ENCODE measurements at regions not wholly inside any gene's neighbourhood (a gene's known extent, or its start where the extent isn't known, plus 50 kb on each side); places are given as distances from the start of the nearest gene placed in this dataset.

GRCh38 chr18:4639628-4640310 lies 184.7 kb upstream of the DLGAP1 start:
- DNase-seq (ENCODE audit: low read depth in 2 of 2) = no peak

DNA sequence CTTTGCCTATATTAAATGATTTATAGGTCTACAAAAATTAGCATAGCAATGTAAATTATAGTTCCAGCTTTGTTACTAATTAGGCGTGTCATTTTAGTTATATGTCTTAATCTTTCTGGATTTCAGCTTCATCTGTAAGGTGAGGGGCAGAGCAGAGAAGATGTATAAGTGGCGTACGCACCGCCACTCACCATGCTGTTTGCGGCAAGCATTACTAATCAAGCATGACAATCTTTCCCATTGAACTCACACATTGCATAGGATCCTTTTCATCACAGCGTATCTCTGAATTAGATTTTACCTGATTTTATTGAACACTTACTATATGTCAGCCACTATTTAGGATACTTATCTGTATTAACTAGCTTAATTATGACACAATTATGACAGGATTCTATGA lies 183.6 kb upstream of the DLGAP1 start:
- no peak for DNase-seq (ENCODE audit: low read depth in 2 of 2)

GRCh38 chr18:4637876-4638275 lies 182.8 kb upstream of the DLGAP1 start:
- no peak for DNase-seq (ENCODE audit: low read depth in 2 of 2)

GRCh38 chr18:4636967-4637366 lies 181.9 kb upstream of the DLGAP1 start:
- DNase-seq (ENCODE audit: low read depth in 2 of 2) = no peak

DNA sequence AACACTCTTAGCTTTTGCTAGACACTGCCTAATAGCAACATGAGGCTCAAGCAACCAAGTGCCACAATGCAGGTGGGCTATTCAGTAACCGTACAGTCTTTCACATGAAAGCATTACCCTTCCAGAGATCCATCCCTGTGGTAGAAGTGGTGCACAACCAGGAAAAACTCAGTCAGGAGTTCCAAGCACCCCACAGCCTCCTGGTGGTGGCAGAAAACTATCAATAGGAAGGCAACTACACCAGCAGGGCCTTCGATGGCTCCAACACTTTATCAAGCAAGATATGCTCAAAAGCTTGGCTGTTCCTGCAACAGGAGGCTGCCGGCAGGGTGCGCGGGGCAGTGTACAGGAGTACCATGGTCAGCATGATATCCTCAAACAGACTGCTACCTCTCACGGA lies 176.1 kb upstream of the DLGAP1 start:
- DNase-seq (ENCODE audit: low read depth in 2 of 2) = no peak

GRCh38 chr18:4605212-4605611 lies 150.1 kb upstream of the DLGAP1 start:
- DNase-seq (ENCODE audit: low read depth in 2 of 2) = no peak

DNA sequence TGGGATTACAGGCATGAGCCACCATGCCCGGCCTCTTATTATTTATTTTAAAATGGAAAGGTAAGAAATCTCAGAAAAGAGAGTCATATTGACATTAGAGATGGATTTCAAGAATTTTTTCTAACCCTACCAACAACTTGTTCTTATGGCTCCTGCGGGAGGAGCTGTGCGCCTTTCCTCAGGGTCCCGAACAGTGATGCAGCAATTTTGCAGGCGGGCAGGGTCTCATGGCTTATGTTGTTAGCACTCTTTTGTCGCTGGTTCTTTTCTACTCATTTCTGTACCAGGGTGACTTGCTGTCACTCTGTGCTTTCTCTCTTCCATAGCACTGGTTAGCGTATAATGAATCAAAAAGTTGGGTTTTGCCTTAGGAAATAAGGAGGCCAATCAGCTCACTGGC lies 148.8 kb upstream of the DLGAP1 start:
- DNase-seq (ENCODE audit: low read depth in 2 of 2) = no peak

DNA sequence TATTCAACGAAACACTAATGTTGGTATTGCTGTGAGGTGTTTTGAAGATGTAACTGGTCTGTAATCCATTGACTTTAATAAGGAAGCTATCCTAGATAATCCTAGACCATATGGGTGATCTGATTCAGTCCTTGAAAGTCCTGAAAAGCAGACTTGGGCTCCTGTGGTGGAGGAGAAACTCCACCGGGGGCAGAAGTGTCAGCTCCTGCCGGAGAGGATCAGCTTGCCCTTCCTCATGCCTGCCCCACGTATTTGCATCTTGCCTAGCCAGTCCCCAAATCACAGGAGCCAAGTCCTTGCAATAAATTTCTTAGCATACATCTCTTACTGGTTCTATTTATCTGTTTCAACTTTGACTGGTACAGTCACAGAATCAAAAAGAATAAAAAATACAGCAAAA lies 144.2 kb upstream of the DLGAP1 start:
- no peak for DNase-seq (ENCODE audit: low read depth in 2 of 2)

GRCh38 chr18:4597301-4597700 lies 142.2 kb upstream of the DLGAP1 start:
- DNase-seq (ENCODE audit: low read depth in 2 of 2) = no peak

DNA sequence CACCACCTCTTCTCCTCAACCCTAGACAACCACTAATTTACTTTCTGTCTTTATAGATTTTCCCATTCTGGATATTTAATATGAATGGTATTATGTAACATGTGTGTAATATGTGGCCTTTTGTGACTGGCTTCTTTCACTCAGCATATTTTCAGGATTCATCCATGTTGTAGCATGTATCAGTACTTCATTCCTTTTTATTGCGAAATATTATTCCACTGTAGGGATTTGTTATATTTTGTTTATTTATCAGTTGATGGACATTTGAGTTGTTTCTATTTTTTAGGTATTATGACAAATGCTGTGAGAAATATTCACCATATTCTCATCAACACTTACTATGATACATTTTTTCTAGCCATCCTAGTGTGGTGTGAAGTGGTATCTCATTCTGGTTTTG lies 138.8 kb upstream of the DLGAP1 start:
- DNase-seq (ENCODE audit: low read depth in 2 of 2) = no peak

GRCh38 chr18:4593459-4593858 lies 138.4 kb upstream of the DLGAP1 start:
- no peak for DNase-seq (ENCODE audit: low read depth in 2 of 2)

GRCh38 chr18:4589056-4589800 lies 134.1 kb upstream of the DLGAP1 start:
- no peak for DNase-seq (ENCODE audit: low read depth in 2 of 2)

GRCh38 chr18:4587204-4587603 lies 132.1 kb upstream of the DLGAP1 start:
- no peak for DNase-seq (ENCODE audit: low read depth in 2 of 2)

- no peak for DNase-seq (ENCODE audit: low read depth in 2 of 2)
These were observed 131.6 kb upstream of the DLGAP1 start for GRCh38 chr18:4586731-4587130.

DNA sequence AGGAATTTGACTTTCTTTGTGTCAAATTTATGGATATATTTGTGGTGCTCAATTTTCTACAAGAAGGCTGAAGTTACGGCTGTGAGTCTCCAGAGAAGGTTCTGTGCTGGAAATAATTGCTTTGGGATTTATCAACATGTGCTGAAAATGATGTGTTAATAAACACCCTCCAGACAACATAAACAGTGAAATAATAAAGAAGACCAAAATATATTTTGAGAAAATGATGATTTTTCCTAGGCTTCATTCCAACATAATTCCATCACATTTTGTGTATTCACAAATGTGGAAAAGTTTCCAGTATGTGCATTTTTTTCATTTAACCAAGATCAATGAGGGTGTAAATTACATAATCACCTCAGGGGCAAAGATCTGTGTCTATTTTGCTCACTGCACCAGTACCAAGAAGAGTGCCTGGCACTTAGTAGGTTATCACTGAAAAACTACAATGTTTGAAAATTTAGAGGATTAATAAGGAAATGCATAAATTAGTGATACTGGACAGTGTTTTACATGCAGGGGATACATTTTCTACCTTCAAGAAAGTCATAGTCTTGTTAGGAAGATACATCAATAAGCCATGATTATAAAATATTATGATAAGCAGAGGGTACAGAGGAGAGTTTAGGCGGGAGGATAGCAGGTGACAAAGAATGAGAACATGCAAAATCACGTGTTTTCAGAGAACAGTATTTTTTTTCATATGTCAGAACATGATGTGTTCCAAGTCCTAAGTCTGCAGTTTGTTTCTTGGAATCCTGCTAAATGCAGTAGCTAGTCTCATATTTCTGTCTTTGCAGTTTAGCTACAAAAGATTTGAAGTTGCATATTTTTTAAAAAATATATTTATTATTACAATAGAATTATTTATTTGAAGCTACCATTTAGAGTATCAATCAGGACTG lies 127.6 kb upstream of the DLGAP1 start:
- no peak for DNase-seq (ENCODE audit: low read depth in 2 of 2)

DNA sequence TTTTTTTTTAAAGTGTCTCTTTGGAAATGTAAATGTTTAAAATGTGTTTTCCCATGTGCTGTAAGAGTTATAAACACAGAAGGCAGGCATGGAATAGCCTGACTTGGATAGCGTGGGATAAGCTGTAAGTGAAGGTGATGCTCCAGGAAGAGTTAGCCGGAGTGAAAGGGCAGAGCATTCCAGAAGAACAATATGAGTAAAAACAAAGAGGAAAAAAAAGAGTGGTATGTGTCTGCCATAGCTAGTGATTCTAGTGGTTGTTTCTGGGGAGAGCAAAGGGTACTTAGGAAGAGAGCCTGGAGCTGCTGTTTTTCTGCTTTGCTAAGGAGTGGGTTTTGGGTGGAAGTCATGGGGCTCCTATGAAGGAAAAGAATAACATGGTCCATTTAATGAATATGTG lies 126.9 kb upstream of the DLGAP1 start:
- no peak for DNase-seq (ENCODE audit: low read depth in 2 of 2)

DNA sequence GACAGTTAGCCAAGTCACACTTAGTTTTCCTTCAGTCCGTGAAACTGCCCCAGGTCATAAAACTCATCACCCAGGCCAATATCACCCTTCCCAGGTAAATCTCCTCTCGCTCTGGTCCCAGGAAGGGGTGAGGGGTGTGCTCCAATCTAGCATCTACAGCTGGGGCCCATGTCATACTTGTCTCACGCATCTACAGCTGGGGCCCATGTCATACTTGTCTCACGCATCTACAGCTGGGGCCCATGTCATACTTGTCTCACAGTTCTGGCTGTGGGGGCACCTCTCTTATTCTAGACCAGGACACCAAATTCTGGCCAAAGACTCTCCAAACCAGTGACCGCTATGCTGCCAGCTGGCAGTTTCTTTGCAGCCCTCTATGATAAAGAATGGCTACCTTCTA lies 123.3 kb upstream of the DLGAP1 start:
- no peak for DNase-seq (ENCODE audit: low read depth in 2 of 2)

- no peak for DNase-seq (ENCODE audit: low read depth in 2 of 2)
These were observed 118.6 kb upstream of the DLGAP1 start for GRCh38 chr18:4573735-4574134.

DNA sequence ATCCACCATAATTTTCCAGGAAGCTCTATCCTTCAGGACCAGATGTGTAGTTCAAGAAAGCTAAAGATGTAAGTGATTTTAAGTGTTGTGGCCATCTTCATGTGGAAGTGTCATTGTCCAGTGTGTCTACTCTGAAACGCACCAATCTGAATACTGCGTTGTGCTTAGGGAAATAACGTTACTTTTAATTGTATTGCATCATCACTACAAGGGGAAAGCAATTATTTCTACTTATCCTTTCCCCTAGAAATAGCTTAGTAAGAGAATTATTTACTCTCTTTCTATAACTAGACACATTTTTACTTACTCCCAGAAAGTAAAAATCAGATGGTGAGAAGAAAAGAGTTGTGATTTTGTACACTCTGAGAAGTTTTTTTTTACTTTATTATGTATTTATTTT lies 102.4 kb upstream of the DLGAP1 start:
- no peak for DNase-seq (ENCODE audit: low read depth in 2 of 2)

DNA sequence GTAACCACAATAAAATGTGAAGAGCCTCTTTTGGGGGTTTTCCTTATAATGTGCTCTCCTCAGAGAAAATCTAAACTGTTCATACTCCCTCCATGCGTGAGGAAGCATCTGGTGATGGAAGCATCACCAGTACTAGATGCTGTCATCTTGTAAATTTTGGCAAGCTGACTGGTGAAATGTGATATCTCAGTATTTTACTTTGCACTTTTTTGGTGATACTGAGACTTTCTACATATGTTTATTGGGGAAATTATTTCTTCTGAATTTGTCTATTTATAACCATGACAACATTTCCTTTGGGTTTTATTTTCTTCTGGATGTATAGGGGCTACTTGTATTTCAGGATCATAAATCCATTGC lies 95.9 kb upstream of the DLGAP1 start:
- DNase-seq (ENCODE audit: low read depth in 2 of 2) = no peak

DNA sequence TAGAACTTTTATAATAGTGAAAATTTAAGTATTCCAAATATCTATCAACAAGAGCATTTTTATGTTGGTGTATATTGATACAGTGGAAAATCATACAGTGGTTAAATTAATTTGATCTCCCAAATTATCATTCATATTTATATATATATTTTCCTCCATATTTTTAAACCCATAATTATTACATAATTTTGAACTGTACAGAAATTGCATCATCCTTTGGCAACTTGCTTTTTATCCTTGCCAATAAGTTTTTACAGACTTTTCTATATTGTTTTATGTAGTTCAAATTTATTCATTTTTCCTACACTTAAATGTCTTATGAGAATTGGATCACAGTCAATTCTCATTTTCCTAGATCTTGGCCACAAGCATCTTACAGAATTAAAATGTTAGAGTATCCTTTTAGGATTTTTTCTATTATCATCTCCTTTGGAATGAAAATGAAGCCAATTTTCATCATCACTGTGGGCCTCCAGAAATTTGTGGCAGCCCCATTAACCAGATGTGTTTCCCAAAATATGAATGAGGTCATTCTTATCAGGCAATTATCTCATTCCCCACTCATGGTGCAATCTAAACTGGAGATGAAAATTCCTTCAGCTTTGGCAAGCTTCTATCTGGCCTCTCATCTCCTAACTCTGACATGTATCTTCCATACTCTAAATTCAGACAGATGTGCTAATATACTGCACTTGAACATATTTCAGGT lies 94.2 kb upstream of the DLGAP1 start:
- DNase-seq (ENCODE audit: low read depth in 2 of 2) = no peak

DNA sequence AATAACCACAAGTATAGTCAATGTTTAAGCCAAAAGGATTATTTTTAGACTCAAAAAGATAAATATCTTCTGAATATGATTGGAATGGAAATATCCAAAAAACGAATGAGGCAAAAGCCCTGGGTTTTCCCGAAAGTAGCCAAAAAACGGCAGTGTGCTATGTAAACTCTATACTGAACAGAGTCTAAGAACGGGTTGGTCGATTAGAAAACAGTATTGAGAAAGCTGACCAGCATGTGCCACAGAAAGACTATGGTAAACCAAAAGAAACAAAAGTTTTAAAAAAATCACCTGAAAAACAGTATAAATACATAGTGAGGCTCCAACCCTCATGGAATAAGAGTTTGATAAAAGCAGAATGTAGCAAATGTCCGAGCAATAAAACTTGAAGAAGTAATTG lies 92.0 kb upstream of the DLGAP1 start:
- DNase-seq (ENCODE audit: low read depth in 2 of 2) = no peak

All from stimulated activated CD4-positive, alpha-beta T cell treated with anti-CD3 and anti-CD28 coated beads, Interleukin-15, amount 100 ng/mL, for 48 hours (primary cell).